HFFc6 (cell line): ENCODE measurements at regions not wholly inside any gene's neighbourhood (a gene's known extent, or its start where the extent isn't known, plus 50 kb on each side); places are given as distances from the start of the nearest gene placed in this dataset.

Experiments used
- DNase-seq: peaks from one replicate; pipeline ENCODE4 v3.0.0-alpha.2; 2018
- H3K27ac Mint-ChIP-seq: 2 replicates; pipeline ENCODE4 v1.8.0; 2020; ENCODE audit warnings: mild to moderate bottlenecking, mixed read lengths
- H3K27me3 Mint-ChIP-seq: 2 replicates; pipeline ENCODE4 v1.8.0; 2021; ENCODE audit warnings: mild to moderate bottlenecking, moderate library complexity, mixed read lengths; ENCODE audit not compliant: insufficient read depth
- H3K36me3 Mint-ChIP-seq: 2 replicates; pipeline ENCODE4 v1.8.0; 2021; ENCODE audit warnings: low read depth, mixed read lengths
- H3K4me1 Mint-ChIP-seq: 2 replicates; pipeline ENCODE4 v1.8.0; 2020; ENCODE audit warnings: low read depth, mixed read lengths
- H3K4me3 Mint-ChIP-seq: 2 replicates; pipeline ENCODE4 v1.8.0; 2020; ENCODE audit warnings: mild to moderate bottlenecking, moderate library complexity, mixed read lengths
- H3K9me3 Mint-ChIP-seq: 2 replicates; pipeline ENCODE4 v1.8.0; 2020; ENCODE audit warnings: mild to moderate bottlenecking, mixed read lengths
- TF ChIP-seq, protein P1 (sequence below): fragments of 200-600 bp; sonication (generic); IDR thresholded peaks from 2 replicates; pipeline ENCODE4 v1.5.0; 2021; ENCODE audit warnings: antibody characterized with exemption, mild to moderate bottlenecking

DNA sequence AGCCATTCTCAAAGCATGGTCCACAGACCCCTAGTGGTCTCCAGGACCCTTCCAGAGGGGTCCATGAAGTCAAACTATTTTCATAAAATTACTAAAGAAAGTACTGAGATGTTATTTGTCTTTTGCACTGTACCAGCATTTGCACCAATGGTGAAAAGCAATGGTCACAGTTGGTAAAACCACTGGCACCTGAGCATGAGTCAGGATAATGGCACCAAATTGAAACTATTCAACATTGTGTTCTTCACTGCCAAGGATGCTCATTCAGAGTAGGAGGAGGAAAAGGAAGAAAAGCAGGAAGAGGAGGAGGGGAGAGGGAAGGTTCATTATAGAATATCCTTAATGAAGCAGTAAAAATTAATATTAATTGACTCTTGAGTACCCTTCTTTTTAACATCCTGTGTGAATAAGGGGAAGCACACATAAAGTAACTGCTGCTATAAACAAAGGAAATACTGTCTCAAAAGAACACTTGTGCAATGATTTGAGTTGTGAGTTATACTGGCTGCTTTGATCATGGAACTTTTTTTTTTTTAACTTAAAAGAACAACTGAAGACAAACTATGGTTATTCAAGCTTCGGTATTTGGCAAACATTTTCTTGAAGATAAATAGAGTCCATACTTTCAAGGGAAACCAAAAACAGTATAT is 60.2 kb downstream of the MPP7 start:
- no peaks in the 10 kb centered on the region for H3K9me3 Mint-ChIP-seq
- H3K36me3 Mint-ChIP-seq: no peaks in the 10 kb centered on the region
- TF ChIP-seq, protein P1, sequence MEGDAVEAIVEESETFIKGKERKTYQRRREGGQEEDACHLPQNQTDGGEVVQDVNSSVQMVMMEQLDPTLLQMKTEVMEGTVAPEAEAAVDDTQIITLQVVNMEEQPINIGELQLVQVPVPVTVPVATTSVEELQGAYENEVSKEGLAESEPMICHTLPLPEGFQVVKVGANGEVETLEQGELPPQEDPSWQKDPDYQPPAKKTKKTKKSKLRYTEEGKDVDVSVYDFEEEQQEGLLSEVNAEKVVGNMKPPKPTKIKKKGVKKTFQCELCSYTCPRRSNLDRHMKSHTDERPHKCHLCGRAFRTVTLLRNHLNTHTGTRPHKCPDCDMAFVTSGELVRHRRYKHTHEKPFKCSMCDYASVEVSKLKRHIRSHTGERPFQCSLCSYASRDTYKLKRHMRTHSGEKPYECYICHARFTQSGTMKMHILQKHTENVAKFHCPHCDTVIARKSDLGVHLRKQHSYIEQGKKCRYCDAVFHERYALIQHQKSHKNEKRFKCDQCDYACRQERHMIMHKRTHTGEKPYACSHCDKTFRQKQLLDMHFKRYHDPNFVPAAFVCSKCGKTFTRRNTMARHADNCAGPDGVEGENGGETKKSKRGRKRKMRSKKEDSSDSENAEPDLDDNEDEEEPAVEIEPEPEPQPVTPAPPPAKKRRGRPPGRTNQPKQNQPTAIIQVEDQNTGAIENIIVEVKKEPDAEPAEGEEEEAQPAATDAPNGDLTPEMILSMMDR: no peak
- peaks cover 7% of the 10 kb centered on the region for H3K27me3 Mint-ChIP-seq
- no peak overlapping the region for H3K27ac Mint-ChIP-seq
- no peak overlapping the region for H3K4me3 Mint-ChIP-seq
- no peaks in the 10 kb centered on the region; the same call in 1 of the 2 replicates for H3K4me1 Mint-ChIP-seq
- no peak for DNase-seq

DNA sequence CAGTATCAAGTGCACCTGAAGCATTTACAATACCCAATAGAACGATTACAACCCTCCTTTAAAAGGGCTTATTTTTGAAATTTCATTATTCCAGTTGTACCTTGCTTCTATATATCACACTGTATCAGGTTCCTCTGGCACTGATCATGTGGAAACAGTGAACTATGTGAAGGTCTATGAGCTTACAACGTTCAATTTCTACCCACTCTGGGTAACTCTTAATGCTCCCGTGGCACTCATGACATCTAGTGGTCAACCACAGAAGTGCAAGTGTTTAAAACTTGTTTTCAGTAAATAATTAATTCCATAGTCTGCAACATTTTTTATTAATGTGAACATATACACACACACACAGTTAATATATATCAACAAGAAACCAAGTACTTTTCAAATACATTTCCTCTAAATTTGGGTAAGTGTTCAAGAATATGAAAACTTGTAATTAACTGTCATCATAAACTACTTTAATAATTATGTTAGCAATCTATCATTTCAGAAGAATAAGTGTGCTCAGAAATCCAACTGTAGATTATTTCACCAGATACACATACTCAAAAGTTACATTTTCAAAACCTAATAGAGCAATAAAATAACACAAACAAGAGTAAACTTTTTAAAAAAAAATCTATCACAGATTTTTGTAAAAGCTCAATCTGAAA is 61.0 kb downstream of the MPP7 start:
- TF ChIP-seq, protein P1: peak; percentile 97
- peak; percentile 43 for DNase-seq
- Mint-ChIP-seq H3K4me3 (no peak overlapping the region; the same call in 1 of the 2 replicates), H3K36me3 (no peaks in the 10 kb centered on the region), H3K27ac (no peak overlapping the region), H3K9me3 (no peaks in the 10 kb centered on the region), H3K4me1 (no peaks in the 10 kb centered on the region; the same call in 1 of the 2 replicates), H3K27me3 (peaks cover 13% of the 10 kb centered on the region)

DNA sequence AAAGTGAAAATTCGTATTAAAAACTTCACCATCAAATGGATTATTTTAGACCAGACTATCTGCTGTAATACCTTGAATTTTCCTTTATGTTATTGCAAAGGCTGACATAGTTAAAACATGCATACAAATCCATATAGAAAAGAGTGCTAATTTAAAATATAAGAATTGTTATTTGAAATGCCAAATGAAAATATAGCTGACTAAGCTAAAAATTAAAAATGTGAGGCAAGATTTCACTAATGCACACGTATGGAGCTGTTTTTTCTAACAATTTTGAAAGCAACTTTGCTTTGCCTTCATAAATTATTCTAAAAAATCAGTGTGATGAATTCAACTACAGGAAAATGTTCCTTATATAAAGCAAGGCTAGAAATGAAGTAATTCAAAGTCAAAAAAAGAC is 62.5 kb downstream of the MPP7 start:
- H3K27ac Mint-ChIP-seq: no peak overlapping the region
- TF ChIP-seq, protein P1: no peak

DNA sequence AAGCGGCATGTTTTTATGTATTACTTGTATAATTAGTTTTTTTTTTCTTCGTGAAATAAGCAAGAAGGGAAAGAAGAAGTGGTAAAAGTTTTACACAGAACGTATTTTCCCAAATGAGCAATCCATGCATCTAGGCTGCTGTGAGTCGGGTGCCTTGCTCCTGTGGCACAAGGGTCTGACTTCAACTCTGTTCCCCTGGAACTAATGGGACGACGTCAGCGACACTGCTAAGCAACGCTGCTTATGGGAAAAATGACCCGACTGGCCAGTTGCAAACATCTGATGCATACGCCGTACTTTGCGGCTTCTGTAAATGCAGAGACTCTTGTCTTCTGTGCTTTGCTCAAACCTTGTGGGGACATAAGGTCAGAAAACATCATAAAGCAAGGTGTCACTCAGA is 66.3 kb downstream of the MPP7 start:
- H3K36me3 Mint-ChIP-seq: no peaks in the 10 kb centered on the region
- no peaks in the 10 kb centered on the region for H3K9me3 Mint-ChIP-seq
- TF ChIP-seq, protein P1: no peak
- no peak overlapping the region for H3K4me3 Mint-ChIP-seq
- H3K27ac Mint-ChIP-seq: no peak overlapping the region
- DNase-seq: no peak
- H3K4me1 Mint-ChIP-seq: no peaks in the 10 kb centered on the region
- H3K27me3 Mint-ChIP-seq: peaks cover 8% of the 10 kb centered on the region

More for the DNA sequence above, 62.5 kb downstream of the MPP7 start:
- H3K4me3 Mint-ChIP-seq: no peak overlapping the region
- H3K36me3 Mint-ChIP-seq: no peaks in the 10 kb centered on the region
- no peak for DNase-seq
- peaks cover 9% of the 10 kb centered on the region for H3K27me3 Mint-ChIP-seq
- no peaks in the 10 kb centered on the region; the same call in 1 of the 2 replicates for H3K4me1 Mint-ChIP-seq
- H3K9me3 Mint-ChIP-seq: no peaks in the 10 kb centered on the region

DNA sequence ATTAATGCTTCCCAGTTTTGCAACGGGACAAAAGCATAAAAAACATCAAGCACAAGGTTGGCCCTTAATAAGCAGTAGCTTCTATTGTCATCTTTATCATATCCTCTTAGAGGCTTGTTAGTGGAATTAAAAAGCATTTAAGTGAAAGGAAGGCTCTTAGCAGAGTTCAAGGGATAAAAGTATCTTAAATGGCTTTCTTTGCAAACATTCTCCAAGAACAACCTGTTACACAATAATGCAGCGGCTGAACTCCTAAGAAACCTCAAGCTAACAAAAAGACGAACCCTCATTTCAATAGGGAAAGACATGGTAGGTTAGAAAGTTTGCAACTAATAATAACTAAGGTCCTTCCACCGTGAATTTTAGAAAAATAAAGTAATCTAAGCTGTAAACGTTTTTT is 82.1 kb downstream of the MPP7 start:
- Mint-ChIP-seq H3K27me3 (peaks cover 32% of the 10 kb centered on the region), H3K27ac (no peak overlapping the region), H3K4me3 (no peak overlapping the region), H3K36me3 (peaks cover 5% of the 10 kb centered on the region), H3K4me1 (peaks cover 30% of the 10 kb centered on the region), H3K9me3 (no peaks in the 10 kb centered on the region)
- TF ChIP-seq, protein P1: no peak
- DNase-seq: no peak
